ENCODE measurements at regions not wholly inside any gene's neighbourhood (a gene's known extent, or its start where the extent isn't known, plus 50 kb on each side); places are given as distances from the start of the nearest gene placed in this dataset.

- no peak for TF ChIP-seq KDM2A (CRISPR knock-in tag; IDR thresholded peaks at IDR 0.05; ENCODE audit: borderline replicate concordance, low read depth)
- no peak for TF ChIP-seq POLR2A (IDR thresholded peaks at IDR 0.05; ENCODE audit: insufficient read depth in 1 of 2, low read depth in 2 of 2, low read length in 2 of 2)
- no peak for TF ChIP-seq ZBTB21 (CRISPR knock-in tag; IDR thresholded peaks at IDR 0.05)
- TF ChIP-seq, protein P1, sequence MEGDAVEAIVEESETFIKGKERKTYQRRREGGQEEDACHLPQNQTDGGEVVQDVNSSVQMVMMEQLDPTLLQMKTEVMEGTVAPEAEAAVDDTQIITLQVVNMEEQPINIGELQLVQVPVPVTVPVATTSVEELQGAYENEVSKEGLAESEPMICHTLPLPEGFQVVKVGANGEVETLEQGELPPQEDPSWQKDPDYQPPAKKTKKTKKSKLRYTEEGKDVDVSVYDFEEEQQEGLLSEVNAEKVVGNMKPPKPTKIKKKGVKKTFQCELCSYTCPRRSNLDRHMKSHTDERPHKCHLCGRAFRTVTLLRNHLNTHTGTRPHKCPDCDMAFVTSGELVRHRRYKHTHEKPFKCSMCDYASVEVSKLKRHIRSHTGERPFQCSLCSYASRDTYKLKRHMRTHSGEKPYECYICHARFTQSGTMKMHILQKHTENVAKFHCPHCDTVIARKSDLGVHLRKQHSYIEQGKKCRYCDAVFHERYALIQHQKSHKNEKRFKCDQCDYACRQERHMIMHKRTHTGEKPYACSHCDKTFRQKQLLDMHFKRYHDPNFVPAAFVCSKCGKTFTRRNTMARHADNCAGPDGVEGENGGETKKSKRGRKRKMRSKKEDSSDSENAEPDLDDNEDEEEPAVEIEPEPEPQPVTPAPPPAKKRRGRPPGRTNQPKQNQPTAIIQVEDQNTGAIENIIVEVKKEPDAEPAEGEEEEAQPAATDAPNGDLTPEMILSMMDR (CRISPR knock-in tag; IDR thresholded peaks at IDR 0.05), result no peak
- no peak for TF ChIP-seq ATF1 (CRISPR knock-in tag; IDR thresholded peaks at IDR 0.05)
- TF ChIP-seq, protein P2, sequence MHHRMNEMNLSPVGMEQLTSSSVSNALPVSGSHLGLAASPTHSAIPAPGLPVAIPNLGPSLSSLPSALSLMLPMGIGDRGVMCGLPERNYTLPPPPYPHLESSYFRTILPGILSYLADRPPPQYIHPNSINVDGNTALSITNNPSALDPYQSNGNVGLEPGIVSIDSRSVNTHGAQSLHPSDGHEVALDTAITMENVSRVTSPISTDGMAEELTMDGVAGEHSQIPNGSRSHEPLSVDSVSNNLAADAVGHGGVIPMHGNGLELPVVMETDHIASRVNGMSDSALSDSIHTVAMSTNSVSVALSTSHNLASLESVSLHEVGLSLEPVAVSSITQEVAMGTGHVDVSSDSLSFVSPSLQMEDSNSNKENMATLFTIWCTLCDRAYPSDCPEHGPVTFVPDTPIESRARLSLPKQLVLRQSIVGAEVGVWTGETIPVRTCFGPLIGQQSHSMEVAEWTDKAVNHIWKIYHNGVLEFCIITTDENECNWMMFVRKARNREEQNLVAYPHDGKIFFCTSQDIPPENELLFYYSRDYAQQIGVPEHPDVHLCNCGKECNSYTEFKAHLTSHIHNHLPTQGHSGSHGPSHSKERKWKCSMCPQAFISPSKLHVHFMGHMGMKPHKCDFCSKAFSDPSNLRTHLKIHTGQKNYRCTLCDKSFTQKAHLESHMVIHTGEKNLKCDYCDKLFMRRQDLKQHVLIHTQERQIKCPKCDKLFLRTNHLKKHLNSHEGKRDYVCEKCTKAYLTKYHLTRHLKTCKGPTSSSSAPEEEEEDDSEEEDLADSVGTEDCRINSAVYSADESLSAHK (CRISPR knock-in tag; IDR thresholded peaks at IDR 0.05; ENCODE audit: borderline replicate concordance), result no peak
- no peak for TF ChIP-seq RAD21 (CRISPR knock-in tag; IDR thresholded peaks at IDR 0.05)
- no peak for TF ChIP-seq ZNF629 (CRISPR knock-in tag; conservative IDR thresholded peaks at IDR 0.05)
- no peak for TF ChIP-seq ZNF224 (CRISPR knock-in tag; IDR thresholded peaks at IDR 0.05)
- TF ChIP-seq MED1 (CRISPR knock-in tag; IDR thresholded peaks at IDR 0.05), result no peak
- no peak for TF ChIP-seq ZNF24 (IDR thresholded peaks at IDR 0.05)
Measured at GRCh38 chr13:72174549-72174948, 307.5 kb upstream of the DACH1 start.
